ENCODE measurements at regions not wholly inside any gene's neighbourhood (a gene's known extent, or its start where the extent isn't known, plus 50 kb on each side); places are given as distances from the start of the nearest gene placed in this dataset.

GRCh38 chr3:31075471-31075870 is 181.0 kb upstream of the GADL1 start:
- no TSS peak for BruUV-seq (replicated peaks)
- 27% methylated on average over 2 of the region's 2 CpGs for WGBS (ENCODE audit: low lambda C conversion rate)
- intact Hi-C loops (cut with micrococcal nuclease; ENCODE audit: unreplicated experiment) = no loop called here
- TF ChIP-seq SMAD9 (CRISPR knock-in tag; IDR thresholded peaks at IDR 0.05) (no peak), HOMEZ (CRISPR knock-in tag; IDR thresholded peaks at IDR 0.05; ENCODE audit: low read depth) (no peak), ADNP (CRISPR knock-in tag; IDR thresholded peaks at IDR 0.05) (no peak), HMGA1 (CRISPR knock-in tag; conservative IDR thresholded peaks at IDR 0.05) (no peak), DDIT3 (CRISPR knock-in tag; IDR thresholded peaks at IDR 0.05) (no peak), TFE3 (CRISPR knock-in tag; IDR thresholded peaks at IDR 0.05) (no peak), RFX5 (IDR thresholded peaks at IDR 0.05; ENCODE audit: low read depth, low read length) (no peak), MED13 (CRISPR knock-in tag; IDR thresholded peaks at IDR 0.05) (no peak), NBN (conservative IDR thresholded peaks at IDR 0.05) (no peak), TBP (CRISPR knock-in tag; IDR thresholded peaks at IDR 0.05) (no peak), ZBTB33 (CRISPR knock-in tag; IDR thresholded peaks at IDR 0.05) (no peak), ZNF609 (CRISPR knock-in tag; IDR thresholded peaks at IDR 0.05; ENCODE audit: borderline replicate concordance) (no peak), GMEB1 (CRISPR knock-in tag; IDR thresholded peaks at IDR 0.05; ENCODE audit: borderline replicate concordance) (no peak)

More at GRCh38 chr3:31075471-31075870, 181.0 kb upstream of the GADL1 start:
- ATAC-seq = no peak
- H3K9me3 ChIP-seq (ENCODE audit: low read length) = no peaks in the 10 kb centered on the region
- no peak for FAIRE-seq
- no peaks in the 10 kb centered on the region for H4K20me1 ChIP-seq (ENCODE audit: insufficient read depth, low read length)
- H3K4me3 ChIP-seq (replicated peaks in 1 of 3; ENCODE audit: insufficient read depth in 1 of 3, low read depth in 2 of 3, low read length in 3 of 3) = no peak overlapping the region
- H3K4me2 ChIP-seq (ENCODE audit: low read depth, low read length) = no peak overlapping the region
- CTCF ChIA-PET (ENCODE audit: low intra/inter-chr PET ratio, low total read pairs) = no interaction called here
- no peak overlapping the region for H2AFZ ChIP-seq (ENCODE audit: low read length)
- no peak for DNase-seq (ENCODE audit: low spot score)
- H3K9ac ChIP-seq (ENCODE audit: insufficient read depth, low read depth, low read length) = no peak overlapping the region
- POLR2A ChIA-PET = no interaction called here
- H3K79me2 ChIP-seq (ENCODE audit: insufficient read depth, low read length) = no peaks in the 10 kb centered on the region
- in situ Hi-C loops (cut with HindIII; ENCODE audit: extremely low pct_ligation_motif_present, low pct_unique_long_range_greater_than_20kb) = no loop called here
- no peak overlapping the region for H3K27ac ChIP-seq (ENCODE audit: extremely low read length, insufficient read depth, low read length)
- H3K36me3 ChIP-seq (replicated peaks in 1 of 2; ENCODE audit: control insufficient read depth in 1 of 2, insufficient read depth in 2 of 2, low read length in 2 of 2) = no peaks in the 10 kb centered on the region
- H3K27me3 ChIP-seq (ENCODE audit: control insufficient read depth in 1 of 2, insufficient read depth in 2 of 2, low read length in 2 of 2) = no peaks in the 10 kb centered on the region
- no peaks in the 10 kb centered on the region for H3K4me1 ChIP-seq (ENCODE audit: insufficient read depth, low read length)

All from HepG2 (cell line).